Lung (tissue), 11 donors: ENCODE measurements at regions not wholly inside any gene's neighbourhood (a gene's known extent, or its start where the extent isn't known, plus 50 kb on each side); places are given as distances from the start of the nearest gene placed in this dataset.

Experiments used
- ATAC-seq: fragments of 200-7000 bp; cut with Tn5 transposase; one replicate; pipeline ENCODE4 v1.9.1; 2020; ENCODE audit warnings: moderate number of reproducible peaks; ENCODE audit not compliant: insufficient read depth, low FRiP score
- DNase-seq, 3 donors: peaks; one replicate each; pipeline ENCODE4 v3.0.0-alpha.2; 2013 to 2017
- H3K27ac ChIP-seq, 2 donors: one replicate each; pipeline ENCODE4 v1.5.1; 2013; ENCODE audit warnings: mild to moderate bottlenecking in 2 of 2, moderate library complexity in 2 of 2, control low read depth in 1 of 2, inconsistent platforms in 1 of 2, low read depth in 1 of 2, low read length in 1 of 2
- H3K27me3 ChIP-seq, 3 donors: one replicate each; pipeline ENCODE4 v1.5.1; 2013; ENCODE audit warnings: low read length in 2 of 3; ENCODE audit not compliant: control insufficient read depth in 3 of 3, insufficient read depth in 3 of 3
- H3K36me3 ChIP-seq, 4 donors: one replicate each; pipeline ENCODE4 v1.5.1; 2013; ENCODE audit warnings: low read length in 4 of 4, mild to moderate bottlenecking in 1 of 4, moderate library complexity in 1 of 4; ENCODE audit not compliant: control insufficient read depth in 4 of 4, insufficient read depth in 4 of 4
- H3K4me1 ChIP-seq, 5 donors: one replicate each; pipeline ENCODE4 v1.5.1; 2013; ENCODE audit warnings: low read length in 5 of 5, mild to moderate bottlenecking in 2 of 5, moderate library complexity in 1 of 5; ENCODE audit not compliant: control insufficient read depth in 5 of 5, insufficient read depth in 5 of 5
- H3K4me3 ChIP-seq: one replicate; pipeline ENCODE4 v1.5.1; 2013; ENCODE audit warnings: mild to moderate bottlenecking, control low read depth, moderate library complexity
- H3K9ac ChIP-seq, 2 donors: one replicate each; pipeline ENCODE4 v1.5.1; 2013; ENCODE audit warnings: low read length in 2 of 2, control low read depth in 1 of 2; ENCODE audit not compliant: insufficient read depth in 1 of 2
- H3K9me3 ChIP-seq, 4 donors: one replicate each; pipeline ENCODE4 v1.5.1; 2013; ENCODE audit warnings: low read length in 3 of 4, mild to moderate bottlenecking in 1 of 4, moderate library complexity in 1 of 4; ENCODE audit not compliant: control insufficient read depth in 4 of 4, insufficient read depth in 3 of 4
- CTCF ChIP-seq: IDR thresholded peaks from 2 replicates; pipeline ENCODE4 v1.5.1; 2012; ENCODE audit warnings: mild to moderate bottlenecking; ENCODE audit errors: control extremely low read depth, extremely low read depth
- WGBS, 2 donors: extraction: QIAGEN DNeasy Blood & Tissue Kit; methylation state at CpG; one replicate each; pipeline ENCODE4 v1.1.7; 2013; 5-methylcytosine and 5-hydroxymethylcytosine counted together
- donor health status: control.
- donor health status: control.
- donor health status: Bipolar disorder and iron deficiency.
- donor health status: healthy.
- donor health status: DM: yes; HTN: yes; CAD: no.

- Histone ChIP-seq H3K9me3 (peaks cover 0 to 5% (median 0%) of the 10 kb centered on the region in 4 donors), H3K27ac (no peak overlapping the region), H3K27me3 (no peaks in the 10 kb centered on the region), H3K9ac (no peak overlapping the region), H3K4me3 (no peak overlapping the region), H3K36me3 (no peaks in the 10 kb centered on the region), H3K4me1 (no peaks in the 10 kb centered on the region)
- no peak for DNase-seq
- no peak for TF ChIP-seq CTCF
- 78 to 87% methylated on average over 1 of the region's 1 CpG for WGBS, 2 donors
- ATAC-seq: no peak
Measured at GRCh38 chr11:91536366-91536765, 688.3 kb upstream of the FAT3 start.

DNA sequence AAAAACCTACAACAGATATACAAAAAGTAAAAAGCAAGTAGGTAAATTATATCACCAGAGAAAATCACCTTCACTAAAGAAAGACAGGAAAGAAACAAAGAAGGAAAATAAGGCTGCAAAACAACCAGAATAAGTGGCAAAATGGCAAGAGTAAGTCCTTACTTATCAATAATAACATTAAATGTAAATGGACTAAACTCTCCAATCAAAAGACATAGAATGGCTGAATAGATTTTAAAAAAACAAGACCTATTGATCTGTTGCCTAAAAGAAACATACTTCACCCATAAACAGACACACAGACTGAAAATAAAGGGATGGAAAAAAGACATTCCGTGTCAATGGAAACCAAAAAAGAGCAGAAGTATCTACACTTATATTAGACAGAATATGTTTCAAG lies 695.7 kb upstream of the FAT3 start:
- no peak for ATAC-seq
- no peaks in the 10 kb centered on the region for H3K9me3 ChIP-seq
- no peak for TF ChIP-seq CTCF
- H3K36me3 ChIP-seq: no peaks in the 10 kb centered on the region
- no peaks in the 10 kb centered on the region for H3K27me3 ChIP-seq
- no peak overlapping the region for H3K27ac ChIP-seq
- 94 to 98% methylated on average over 1 of the region's 1 CpG for WGBS, 2 donors
- H3K4me3 ChIP-seq: no peak overlapping the region
- H3K9ac ChIP-seq: no peak overlapping the region
- no peaks in the 10 kb centered on the region for H3K4me1 ChIP-seq
- no peak for DNase-seq

- no peak overlapping the region for H3K27ac ChIP-seq
- no peak overlapping the region for H3K9ac ChIP-seq
- no peaks in the 10 kb centered on the region for H3K4me1 ChIP-seq
- TF ChIP-seq CTCF: no peak
- ATAC-seq (no peak), DNase-seq (no peak)
- H3K9me3 ChIP-seq: no peaks in the 10 kb centered on the region
- 78 to 80% methylated on average over 4 of the region's 4 CpGs for WGBS, 2 donors
- no peaks in the 10 kb centered on the region for H3K27me3 ChIP-seq
- no peak overlapping the region for H3K4me3 ChIP-seq
- H3K36me3 ChIP-seq: no peaks in the 10 kb centered on the region
Measured at GRCh38 chr11:91527380-91528030, 697.1 kb upstream of the FAT3 start.

DNA sequence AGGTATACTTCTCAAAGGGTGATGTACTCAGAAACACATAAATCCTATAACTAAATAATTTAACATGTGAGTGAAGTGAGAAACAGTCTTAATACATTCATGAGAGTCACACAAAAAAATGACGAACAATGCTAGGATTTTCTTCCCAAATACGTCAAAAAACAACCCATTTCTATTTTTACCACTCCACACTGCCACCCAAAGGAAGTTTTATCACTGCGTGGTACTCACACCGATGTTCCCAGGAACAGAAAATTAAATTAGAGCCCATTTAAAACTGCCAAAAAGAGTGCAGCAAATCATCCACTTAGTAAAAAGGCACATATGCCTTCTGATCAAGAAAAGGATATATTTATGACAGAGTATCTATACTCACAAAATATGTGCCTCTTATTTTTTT lies 710.9 kb upstream of the FAT3 start:
- no peak for TF ChIP-seq CTCF
- H3K27me3 ChIP-seq: peaks cover 0 to 2% (median 0%) of the 10 kb centered on the region in 3 donors
- H3K4me1 ChIP-seq: no peaks in the 10 kb centered on the region
- DNase-seq: no peak
- no peak for ATAC-seq
- H3K9ac ChIP-seq: no peak overlapping the region
- no peaks in the 10 kb centered on the region for H3K36me3 ChIP-seq
- WGBS, 2 donors: 33 to 34% methylated on average over 4 of the region's 4 CpGs
- H3K27ac ChIP-seq: no peak overlapping the region
- H3K9me3 ChIP-seq: no peaks in the 10 kb centered on the region
- no peak overlapping the region for H3K4me3 ChIP-seq
